ENCODE measurements at regions not wholly inside any gene's neighbourhood (a gene's known extent, or its start where the extent isn't known, plus 50 kb on each side); places are given as distances from the start of the nearest gene placed in this dataset.

GRCh38 chr12:18798535-18799361 lies 60.8 kb downstream of the CAPZA3 start:
- TF ChIP-seq RAD21 (CRISPR knock-in tag; conservative IDR thresholded peaks at IDR 0.05 in 1 of 2, IDR thresholded peaks at IDR 0.05 in 1 of 2) (no peak), USF2 (CRISPR knock-in tag; IDR thresholded peaks at IDR 0.05) (no peak), CTCF (IDR thresholded peaks at IDR 0.05 in 2 of 3, conservative IDR thresholded peaks at IDR 0.05 in 1 of 3; ENCODE audit: insufficient read depth in 2 of 3, low read depth in 1 of 3, low read length in 3 of 3) (no peak), SMARCE1 (IDR thresholded peaks at IDR 0.05) (no peak), FOXP4 (CRISPR knock-in tag; IDR thresholded peaks at IDR 0.05; ENCODE audit: borderline replicate concordance) (no peak), ZZZ3 (IDR thresholded peaks at IDR 0.05) (no peak), CREB1 (IDR thresholded peaks at IDR 0.05) (no peak), CREB1 (CRISPR knock-in tag; IDR thresholded peaks at IDR 0.05) (no peak), ETS2 (tag; IDR thresholded peaks at IDR 0.05; ENCODE audit: borderline replicate concordance, poor library complexity, severe bottlenecking) (no peak), MNT (conservative IDR thresholded peaks at IDR 0.05) (no peak)

Measured in K562 (cell line).